ENCODE measurements at regions not wholly inside any gene's neighbourhood (a gene's known extent, or its start where the extent isn't known, plus 50 kb on each side); places are given as distances from the start of the nearest gene placed in this dataset.
A peak's percentile ranks its signal among the peaks of the same experiment; 100 is the strongest.

DNA sequence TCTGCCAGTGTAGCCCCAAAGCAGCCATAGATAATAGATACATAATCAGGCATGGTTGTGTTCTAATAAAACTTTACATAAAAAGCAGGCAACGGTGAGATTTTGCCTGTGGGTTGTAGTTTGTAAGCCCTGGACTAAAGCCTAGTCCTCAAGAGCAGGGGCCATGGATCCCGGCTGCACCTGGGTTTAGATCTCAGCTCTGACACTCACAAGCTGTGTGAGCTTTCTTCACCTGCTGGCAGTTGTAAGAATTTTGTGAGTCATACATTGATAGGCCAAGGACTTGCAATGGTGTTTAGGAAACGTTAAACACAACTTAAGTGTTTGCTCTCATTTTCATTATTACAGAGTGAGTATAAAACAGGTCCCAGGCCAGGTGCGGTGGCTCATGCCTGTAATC, 395.8 kb upstream of the TBX3 start:
- TF ChIP-seq POLR2A (IDR thresholded peaks at IDR 0.05; ENCODE audit: low read length) (no peak), GATA1 (IDR thresholded peaks at IDR 0.05; ENCODE audit: low read depth, low read length) (no peak)
- no peak for DNase-seq

DNA sequence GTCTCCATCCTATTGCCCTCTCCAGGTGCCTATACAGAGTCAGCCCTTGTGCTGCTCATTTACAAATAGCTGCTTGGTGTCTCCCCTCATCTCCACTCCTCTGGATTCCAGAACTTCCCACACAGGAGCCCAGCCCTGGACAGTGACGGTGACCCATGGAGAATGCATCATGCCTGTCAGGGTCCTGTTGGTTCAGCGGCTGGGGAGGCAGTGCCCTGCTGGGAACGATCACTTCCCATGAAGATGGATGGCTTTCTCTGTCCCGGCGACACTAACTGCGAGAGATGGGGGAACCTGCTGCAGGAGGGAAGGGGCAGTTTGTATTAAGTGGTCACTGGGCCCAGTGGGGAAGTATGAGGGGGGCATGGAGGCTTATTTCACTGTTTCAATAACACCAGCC, 395.0 kb upstream of the TBX3 start:
- TF ChIP-seq POLR2A (IDR thresholded peaks at IDR 0.05; ENCODE audit: low read length): no peak
- no peak for TF ChIP-seq GATA1 (IDR thresholded peaks at IDR 0.05; ENCODE audit: low read depth, low read length)
- no peak for DNase-seq

DNA sequence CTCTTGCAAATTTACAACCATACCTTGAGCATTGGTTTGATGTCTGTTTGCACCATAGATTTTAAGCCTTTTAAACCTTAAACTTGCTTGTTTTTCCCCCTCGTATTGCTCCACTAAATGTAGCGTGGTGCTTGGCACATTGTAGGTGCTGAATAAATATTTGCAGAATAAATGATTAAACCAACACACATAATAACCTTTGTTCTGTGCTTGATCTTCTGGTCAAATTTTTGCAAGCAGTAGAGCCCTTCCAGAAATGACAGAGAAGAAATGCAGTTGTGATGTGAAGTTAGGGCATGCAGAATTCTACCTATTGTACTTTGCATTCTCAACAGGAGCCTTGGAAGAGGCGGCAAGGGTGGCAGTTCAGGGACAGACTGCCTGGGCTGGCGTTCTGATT, 394.4 kb upstream of the TBX3 start:
- TF ChIP-seq GATA1 (IDR thresholded peaks at IDR 0.05; ENCODE audit: low read depth, low read length) (no peak), POLR2A (IDR thresholded peaks at IDR 0.05; ENCODE audit: low read length) (no peak)
- DNase-seq: no peak

DNA sequence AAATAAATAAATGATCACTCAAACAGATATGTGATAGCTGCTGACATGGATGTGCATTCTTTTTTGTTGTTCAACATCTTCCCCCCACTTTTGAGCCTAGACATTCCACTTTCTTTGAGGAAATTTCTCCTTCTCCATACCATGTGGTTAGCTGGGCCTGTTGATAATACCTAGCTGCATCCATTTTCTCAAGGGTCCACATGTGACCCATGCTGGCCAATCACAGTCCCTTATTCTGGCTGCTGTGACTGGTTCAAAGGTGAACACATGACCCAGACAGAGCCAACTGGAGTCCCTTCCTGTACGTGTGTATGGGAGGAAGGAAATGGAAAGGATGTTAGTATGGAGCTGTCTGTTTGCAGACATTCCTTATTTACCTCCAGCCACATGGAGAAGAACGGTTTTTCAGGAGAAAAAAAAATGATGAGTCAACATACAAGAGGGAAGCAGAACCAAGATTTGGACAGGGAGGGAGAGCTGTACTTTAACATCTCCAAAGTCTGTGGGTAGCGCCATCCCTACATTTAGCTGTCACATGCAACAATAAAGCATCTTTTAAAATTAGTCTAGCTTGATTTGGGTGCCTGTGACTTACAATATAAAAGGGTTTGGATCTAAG, 391.7 kb upstream of the TBX3 start:
- TF ChIP-seq GATA1 (IDR thresholded peaks at IDR 0.05; ENCODE audit: low read depth, low read length) (no peak), POLR2A (IDR thresholded peaks at IDR 0.05; ENCODE audit: low read length) (no peak)
- no peak for DNase-seq

DNA sequence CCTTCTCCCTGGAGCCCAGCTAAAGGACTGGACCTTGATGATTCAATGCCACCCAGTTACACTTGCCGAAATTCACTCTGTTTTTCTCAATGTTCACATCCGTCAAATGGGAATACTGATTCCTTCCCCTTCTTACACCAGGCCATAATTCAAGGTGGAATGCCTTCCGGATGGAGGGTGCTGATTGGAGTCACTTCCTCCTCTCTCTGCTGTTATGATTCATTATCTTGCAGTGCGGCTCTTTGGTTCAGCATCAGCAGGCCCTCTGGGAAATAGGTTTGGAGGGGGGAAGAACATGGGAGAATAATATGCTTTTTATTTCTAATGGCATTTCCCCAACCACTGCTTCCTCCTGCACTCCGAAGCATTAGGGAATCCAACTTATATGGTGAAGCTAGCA, 390.6 kb upstream of the TBX3 start:
- TF ChIP-seq POLR2A (IDR thresholded peaks at IDR 0.05; ENCODE audit: low read length): no peak
- no peak for TF ChIP-seq GATA1 (IDR thresholded peaks at IDR 0.05; ENCODE audit: low read depth, low read length)
- no peak for DNase-seq

DNA sequence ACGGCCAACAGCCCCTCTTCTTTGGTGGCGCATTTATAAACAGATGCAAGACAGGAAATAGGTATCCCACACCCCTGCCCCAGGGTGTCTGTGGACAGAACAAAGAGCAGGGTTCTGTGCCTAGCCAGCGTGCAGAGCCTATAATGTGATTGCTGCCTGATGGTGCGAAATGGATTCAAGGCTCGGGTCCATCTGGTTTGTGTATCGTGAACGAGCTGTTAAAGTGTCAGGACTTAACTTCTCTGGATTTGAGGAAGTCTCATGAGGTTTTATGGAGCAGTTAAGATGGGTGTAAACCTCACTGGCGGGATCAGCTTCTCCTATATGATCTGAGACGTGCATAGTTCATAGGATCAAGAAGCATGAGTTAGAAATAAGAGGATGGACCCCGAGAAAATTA, 388.7 kb upstream of the TBX3 start:
- DNase-seq: no peak
- no peak for TF ChIP-seq POLR2A (IDR thresholded peaks at IDR 0.05; ENCODE audit: low read length)
- no peak for TF ChIP-seq GATA1 (IDR thresholded peaks at IDR 0.05; ENCODE audit: low read depth, low read length)

DNA sequence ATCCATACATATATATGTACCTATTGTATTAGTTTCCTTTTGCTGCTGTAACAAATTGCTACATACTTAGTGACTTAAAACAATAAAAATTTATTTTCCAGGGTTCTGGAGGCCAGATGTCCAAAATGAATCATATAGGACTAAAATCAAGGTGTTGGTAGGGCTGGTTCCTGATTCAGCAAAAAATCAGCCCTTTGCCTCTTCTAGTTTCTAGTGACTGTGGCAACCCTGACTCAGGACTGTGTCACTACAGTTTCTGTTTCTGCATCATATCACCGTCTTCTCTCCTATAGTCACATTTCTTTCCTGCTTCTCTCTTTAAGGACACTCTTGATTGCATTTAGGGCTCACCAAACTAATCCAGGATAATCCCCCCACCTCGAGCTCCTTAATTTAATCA, 386.3 kb upstream of the TBX3 start:
- no peak for DNase-seq
- no peak for TF ChIP-seq GATA1 (IDR thresholded peaks at IDR 0.05; ENCODE audit: low read depth, low read length)
- TF ChIP-seq POLR2A (IDR thresholded peaks at IDR 0.05; ENCODE audit: low read length): no peak

DNA sequence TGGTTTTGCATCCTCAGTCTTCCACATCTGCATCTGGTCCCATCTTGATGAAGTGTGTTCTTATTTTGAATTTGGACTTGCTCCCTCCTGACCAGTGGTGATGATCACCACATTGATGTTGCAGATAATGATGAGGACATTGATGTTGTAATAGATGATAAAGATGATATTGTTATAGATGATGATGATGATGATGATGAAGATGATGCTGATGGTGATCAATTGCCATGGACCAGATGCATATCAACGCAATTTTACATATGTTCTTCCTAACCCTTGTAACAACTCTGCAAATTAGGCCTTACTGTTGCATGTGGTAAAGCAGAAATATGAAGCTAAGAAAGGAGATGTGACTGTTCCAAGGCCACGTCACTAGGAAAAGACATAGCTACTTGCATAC, 380.3 kb upstream of the TBX3 start:
- TF ChIP-seq POLR2A (IDR thresholded peaks at IDR 0.05; ENCODE audit: low read length): no peak
- no peak for TF ChIP-seq GATA1 (IDR thresholded peaks at IDR 0.05; ENCODE audit: low read depth, low read length)
- DNase-seq: no peak

DNA sequence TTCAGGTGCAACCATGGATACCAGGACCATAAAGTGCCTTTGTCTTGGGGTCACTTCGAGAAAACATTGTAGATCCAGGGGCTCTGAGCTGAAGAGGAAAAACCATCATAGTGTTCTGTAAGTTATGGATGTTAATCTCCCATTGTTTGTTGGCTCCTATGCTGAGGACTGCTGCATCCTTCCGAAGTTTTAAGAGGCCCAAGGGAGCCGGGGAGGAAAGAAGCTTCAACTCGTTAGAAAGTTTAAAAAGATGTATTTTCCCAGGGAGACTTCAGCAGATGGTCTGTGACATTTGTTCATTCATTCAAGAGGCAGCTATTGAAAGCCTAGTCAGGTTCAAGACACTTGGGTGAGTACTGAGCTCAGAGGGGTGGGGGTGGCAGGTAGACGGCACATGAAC, 378.8 kb upstream of the TBX3 start:
- TF ChIP-seq GATA1 (IDR thresholded peaks at IDR 0.05; ENCODE audit: low read depth, low read length) (no peak), POLR2A (IDR thresholded peaks at IDR 0.05; ENCODE audit: low read length) (no peak)
- DNase-seq: no peak

DNA sequence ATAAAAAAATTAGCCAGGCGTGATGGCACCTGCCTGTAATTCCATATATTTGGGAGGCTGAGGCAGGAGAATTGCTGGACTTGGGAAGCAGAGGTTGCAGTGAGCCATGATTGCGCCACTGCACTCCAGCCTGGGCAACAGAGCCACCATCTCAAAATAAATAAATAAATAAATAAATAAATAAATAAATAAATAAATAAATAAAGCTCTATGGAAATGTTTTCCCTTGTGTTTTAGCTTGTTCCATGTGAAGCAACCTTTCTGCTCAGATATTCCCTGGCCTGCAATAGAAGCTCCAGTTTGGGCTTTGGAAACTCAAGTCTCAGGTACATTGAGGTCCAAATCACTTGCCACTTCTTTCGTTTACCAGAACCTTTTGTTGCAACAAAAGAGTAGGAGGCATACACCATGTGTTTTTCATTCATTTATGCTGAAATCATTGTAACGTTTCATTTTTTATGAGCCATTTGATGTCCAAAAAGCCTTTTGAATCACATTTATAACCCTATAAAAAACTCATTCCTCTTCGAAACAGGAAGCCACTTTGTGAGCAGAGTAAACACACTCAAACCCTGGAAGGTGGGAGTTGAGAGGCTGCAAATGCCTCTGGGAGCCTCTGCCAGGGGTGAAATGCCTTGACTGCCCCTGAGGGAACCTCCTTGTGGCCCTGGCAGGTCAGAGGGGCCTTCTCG, 376.6 kb upstream of the TBX3 start:
- TF ChIP-seq GATA1 (IDR thresholded peaks at IDR 0.05; ENCODE audit: low read depth, low read length): no peak
- TF ChIP-seq POLR2A (IDR thresholded peaks at IDR 0.05; ENCODE audit: low read length): no peak
- DNase-seq: no peak

DNA sequence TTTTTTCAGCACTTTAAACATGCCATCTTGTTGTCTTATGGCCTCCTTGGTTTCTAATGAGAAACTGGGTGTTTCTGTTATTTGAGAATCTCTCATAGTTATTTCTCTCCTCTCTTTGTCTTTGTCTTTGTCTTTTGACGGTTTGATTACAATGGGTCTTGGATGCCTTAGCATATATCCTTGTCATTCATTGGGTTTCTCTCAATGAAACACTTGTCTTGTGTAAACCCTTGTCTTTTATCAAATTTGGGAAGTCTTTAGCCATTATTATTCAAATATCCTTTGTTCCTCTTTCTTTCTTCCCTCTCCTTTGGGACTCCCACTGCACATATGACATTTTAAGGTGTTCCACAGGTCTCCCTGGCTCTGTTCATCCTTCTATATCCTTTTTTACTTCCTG, 373.5 kb upstream of the TBX3 start:
- DNase-seq: no peak
- TF ChIP-seq POLR2A (IDR thresholded peaks at IDR 0.05; ENCODE audit: low read length) (no peak), GATA1 (IDR thresholded peaks at IDR 0.05; ENCODE audit: low read depth, low read length) (no peak)

DNA sequence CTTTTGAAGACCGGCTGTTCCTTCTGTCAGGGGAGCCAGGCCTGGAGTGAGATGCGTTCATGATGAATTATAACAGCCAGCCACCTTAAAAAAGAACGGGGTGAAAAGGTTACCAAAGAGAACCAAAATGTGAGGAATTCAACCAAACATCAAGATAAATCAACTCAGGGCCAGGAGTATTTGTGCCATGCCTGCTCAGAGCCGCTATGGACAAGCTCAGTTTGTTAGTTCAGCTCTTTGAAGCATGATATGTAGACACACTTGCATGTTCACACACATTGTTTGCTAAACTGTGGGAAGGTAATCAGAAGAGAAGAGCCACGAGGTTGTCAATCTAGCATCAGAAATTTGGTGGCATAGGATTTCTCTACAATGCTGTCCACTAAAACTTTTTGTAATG, 367.4 kb upstream of the TBX3 start:
- no peak for TF ChIP-seq GATA1 (IDR thresholded peaks at IDR 0.05; ENCODE audit: low read depth, low read length)
- no peak for TF ChIP-seq POLR2A (IDR thresholded peaks at IDR 0.05; ENCODE audit: low read length)
- DNase-seq: no peak

DNA sequence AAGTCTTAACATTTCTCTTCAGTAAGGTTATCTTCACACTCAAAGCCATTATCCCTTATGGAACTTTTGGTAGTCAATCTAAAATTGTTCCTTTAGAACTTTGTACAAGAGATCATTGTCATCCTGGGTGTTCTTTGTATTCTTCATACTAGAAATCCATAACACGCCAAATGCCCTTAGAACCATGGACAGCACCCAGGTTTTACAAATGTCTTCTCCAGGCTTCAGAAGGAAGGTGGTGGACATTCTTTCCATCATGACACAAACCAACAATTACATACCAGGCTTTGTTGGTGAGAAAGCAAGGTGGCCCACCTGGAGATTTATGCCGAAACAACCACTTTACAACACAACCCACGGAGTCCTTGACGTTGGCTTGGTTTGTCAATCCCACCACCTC, 365.6 kb upstream of the TBX3 start:
- TF ChIP-seq POLR2A (IDR thresholded peaks at IDR 0.05; ENCODE audit: low read length): no peak
- TF ChIP-seq GATA1 (IDR thresholded peaks at IDR 0.05; ENCODE audit: low read depth, low read length): no peak
- no peak for DNase-seq

DNA sequence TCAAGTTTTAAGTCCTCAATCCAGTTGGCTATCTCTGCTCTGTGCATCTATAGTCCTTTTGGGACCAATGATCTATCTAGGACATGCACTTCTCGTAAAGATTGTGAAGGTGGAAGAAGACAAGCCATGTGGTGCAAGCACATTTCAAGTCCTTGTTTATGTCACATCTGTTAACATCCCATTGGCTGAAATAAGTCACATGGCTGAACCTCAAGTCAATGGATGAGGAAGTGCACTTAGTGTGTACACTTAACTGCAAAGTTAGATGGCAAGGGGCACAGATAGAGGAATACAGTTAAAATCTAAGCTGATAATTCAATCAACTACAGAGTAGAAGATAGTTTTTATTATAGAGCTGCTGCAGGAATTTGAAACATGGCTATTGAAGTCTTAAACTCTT, 362.8 kb upstream of the TBX3 start:
- TF ChIP-seq POLR2A (IDR thresholded peaks at IDR 0.05; ENCODE audit: low read length): no peak
- no peak for TF ChIP-seq GATA1 (IDR thresholded peaks at IDR 0.05; ENCODE audit: low read depth, low read length)
- DNase-seq: peak in 1 of 2 experiments; percentile 1

DNA sequence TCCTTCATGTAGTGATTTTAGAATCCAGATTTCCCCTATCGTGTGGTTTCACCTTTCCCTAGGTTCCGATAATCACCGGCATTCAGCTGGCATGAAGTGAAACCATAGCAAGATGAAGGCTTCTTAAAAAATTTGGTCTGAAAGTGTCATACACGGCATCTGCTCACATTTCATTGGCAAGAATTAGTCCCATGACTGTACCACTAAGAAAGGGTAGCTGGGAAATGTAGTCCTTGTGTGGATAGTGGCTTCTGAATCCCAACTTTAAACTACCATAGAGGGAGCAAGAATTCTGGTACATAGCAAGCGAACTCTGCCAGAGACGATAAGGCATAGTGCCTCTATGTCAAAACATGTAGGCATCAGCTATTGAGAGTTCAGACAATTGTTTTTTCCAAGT, 360.1 kb upstream of the TBX3 start:
- TF ChIP-seq GATA1 (IDR thresholded peaks at IDR 0.05; ENCODE audit: low read depth, low read length) (no peak), POLR2A (IDR thresholded peaks at IDR 0.05; ENCODE audit: low read length) (no peak)
- DNase-seq: no peak

Data from erythroblast (primary cell).